ENCODE measurements at regions not wholly inside any gene's neighbourhood (a gene's known extent, or its start where the extent isn't known, plus 50 kb on each side); places are given as distances from the start of the nearest gene placed in this dataset.

DNA sequence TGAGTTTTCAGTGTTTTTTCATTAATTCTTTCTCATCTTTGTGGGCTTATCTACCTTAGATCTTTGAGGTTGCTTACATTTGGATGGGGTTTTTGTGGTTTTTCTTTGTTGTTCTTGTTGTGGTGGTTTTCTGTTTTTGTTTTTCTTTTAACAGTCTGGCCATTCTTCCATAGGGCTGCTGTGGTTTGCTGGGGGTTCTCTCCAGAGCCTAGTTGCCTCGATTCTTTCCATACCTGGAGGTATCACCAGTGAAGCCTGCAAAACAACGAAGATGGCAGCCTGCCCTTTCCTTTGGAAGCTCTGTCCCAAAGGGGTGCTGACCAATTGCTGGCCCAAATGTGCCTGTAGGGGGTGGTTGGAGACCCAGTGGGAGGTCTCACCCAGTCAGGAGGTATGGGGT lies 168.6 kb upstream of the CLNK start (continued):
- TF ChIP-seq, protein P1, sequence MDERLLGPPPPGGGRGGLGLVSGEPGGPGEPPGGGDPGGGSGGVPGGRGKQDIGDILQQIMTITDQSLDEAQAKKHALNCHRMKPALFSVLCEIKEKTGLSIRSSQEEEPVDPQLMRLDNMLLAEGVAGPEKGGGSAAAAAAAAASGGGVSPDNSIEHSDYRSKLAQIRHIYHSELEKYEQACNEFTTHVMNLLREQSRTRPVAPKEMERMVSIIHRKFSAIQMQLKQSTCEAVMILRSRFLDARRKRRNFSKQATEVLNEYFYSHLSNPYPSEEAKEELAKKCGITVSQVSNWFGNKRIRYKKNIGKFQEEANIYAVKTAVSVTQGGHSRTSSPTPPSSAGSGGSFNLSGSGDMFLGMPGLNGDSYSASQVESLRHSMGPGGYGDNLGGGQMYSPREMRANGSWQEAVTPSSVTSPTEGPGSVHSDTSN (CRISPR knock-in tag; IDR thresholded peaks at IDR 0.05; ENCODE audit: low read depth): no peak
- TF ChIP-seq, protein P1 (tag; conservative IDR thresholded peaks at IDR 0.05; ENCODE audit: low read depth): no peak
- no peak for TF ChIP-seq TSC22D4 (tag; IDR thresholded peaks at IDR 0.05)
- TF ChIP-seq KLF10 (CRISPR knock-in tag; IDR thresholded peaks at IDR 0.05): no peak
- TF ChIP-seq RFX7 (CRISPR knock-in tag; IDR thresholded peaks at IDR 0.05): no peak
- TF ChIP-seq, protein P2, sequence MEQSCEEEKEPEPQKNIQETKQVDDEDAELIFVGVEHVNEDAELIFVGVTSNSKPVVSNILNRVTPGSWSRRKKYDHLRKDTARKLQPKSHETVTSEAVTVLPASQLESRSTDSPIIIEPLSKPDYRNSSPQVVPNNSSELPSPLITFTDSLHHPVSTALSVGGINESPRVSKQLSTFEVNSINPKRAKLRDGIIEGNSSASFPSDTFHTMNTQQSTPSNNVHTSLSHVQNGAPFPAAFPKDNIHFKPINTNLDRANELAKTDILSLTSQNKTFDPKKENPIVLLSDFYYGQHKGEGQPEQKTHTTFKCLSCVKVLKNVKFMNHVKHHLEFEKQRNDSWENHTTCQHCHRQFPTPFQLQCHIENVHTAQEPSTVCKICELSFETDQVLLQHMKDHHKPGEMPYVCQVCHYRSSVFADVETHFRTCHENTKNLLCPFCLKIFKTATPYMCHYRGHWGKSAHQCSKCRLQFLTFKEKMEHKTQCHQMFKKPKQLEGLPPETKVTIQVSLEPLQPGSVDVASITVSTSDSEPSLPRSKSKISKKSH (CRISPR knock-in tag; IDR thresholded peaks at IDR 0.05): no peak

DNA sequence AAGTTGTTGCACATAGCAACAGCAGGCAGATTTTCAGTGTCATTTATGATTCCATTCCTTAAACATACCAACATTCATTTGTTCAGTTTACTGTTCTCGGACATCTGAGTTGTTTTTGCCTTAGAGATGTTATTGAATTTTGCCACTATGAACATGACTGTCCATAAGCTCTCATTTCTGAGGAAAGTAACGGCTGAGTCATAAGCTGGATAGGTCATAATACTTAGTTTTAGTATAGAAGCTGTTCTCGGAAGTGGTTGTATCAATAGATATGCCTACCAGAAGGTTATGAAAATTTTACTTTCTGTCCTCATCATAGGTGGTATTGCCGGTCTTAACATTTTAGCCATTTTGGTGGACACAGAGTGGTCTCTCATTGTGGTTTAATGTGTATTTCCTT lies 157.1 kb upstream of the CLNK start:
- Histone ChIP-seq H3K4me3 (no peak overlapping the region), H3K4me2 (ENCODE audit: insufficient read depth, low read length) (no peak overlapping the region), H4K20me1 (replicated peaks; ENCODE audit: control insufficient read depth, insufficient read depth, low read length) (no peaks in the 10 kb centered on the region), H3K27me3 (ENCODE audit: control insufficient read depth in 2 of 2, insufficient read depth in 2 of 2, low read length in 2 of 2) (no peaks in the 10 kb centered on the region), H2AFZ (ENCODE audit: low read depth, low read length) (no peak overlapping the region), H3K79me2 (ENCODE audit: control insufficient read depth, insufficient read depth, low read length) (no peaks in the 10 kb centered on the region), H3K9me1 (ENCODE audit: control insufficient read depth, insufficient read depth, low read length) (no peaks in the 10 kb centered on the region), H3K36me3 (ENCODE audit: control insufficient read depth, insufficient read depth, low read length) (no peaks in the 10 kb centered on the region), H3K27ac (ENCODE audit: extremely low read depth, low read depth, low read length) (no peak overlapping the region), H3K4me1 (replicated peaks in 1 of 2; ENCODE audit: control insufficient read depth in 2 of 2, insufficient read depth in 2 of 2, low read length in 2 of 2) (no peaks in the 10 kb centered on the region), H3K9ac (ENCODE audit: insufficient read depth in 1 of 2, low read depth in 2 of 2, low read length in 2 of 2) (no peak overlapping the region), H3K9me3 (replicated peaks; ENCODE audit: control insufficient read depth, insufficient read depth, low read depth, low read length) (no peaks in the 10 kb centered on the region)
- in situ Hi-C loops (cut with MboI) (no loop called here), intact Hi-C loops (cut with micrococcal nuclease) (no loop called here)
- FAIRE-seq (no peak), ATAC-seq (no peak), DNase-seq (ENCODE audit: extremely low read depth in 1 of 4, low spot score in 3 of 4) (no peak)
- CTCF ChIA-PET (ENCODE audit: low intra/inter-chr PET ratio): no interaction called here
- no TSS peak for BruUV-seq (replicated peaks)
- POLR2A ChIA-PET: no interaction called here
- WGBS (ENCODE audit: insufficient coverage, low coverage, missing lambda C conversion rate): 3% methylated on average over 4 of the region's 4 CpGs
- TF ChIP-seq RUNX1 (IDR thresholded peaks at IDR 0.05; ENCODE audit: low read depth) (no peak), CBX1 (IDR thresholded peaks at IDR 0.05; ENCODE audit: low read depth) (no peak), CBX3 (IDR thresholded peaks at IDR 0.05; ENCODE audit: borderline replicate concordance in 1 of 2, low read length in 2 of 2) (no peak), EP300 (IDR thresholded peaks at IDR 0.05; ENCODE audit: low read length) (no peak), ZNF384 (IDR thresholded peaks at IDR 0.05; ENCODE audit: low read depth, low read length) (no peak), NFIC (IDR thresholded peaks at IDR 0.05) (no peak), SIX5 (IDR thresholded peaks at IDR 0.05; ENCODE audit: borderline replicate concordance in 1 of 2, insufficient read depth in 1 of 2, low read depth in 1 of 2, low read length in 2 of 2) (no peak), HOXB6 (CRISPR knock-in tag; IDR thresholded peaks at IDR 0.05; ENCODE audit: borderline replicate concordance) (no peak)
- TF ChIP-seq, protein P3, sequence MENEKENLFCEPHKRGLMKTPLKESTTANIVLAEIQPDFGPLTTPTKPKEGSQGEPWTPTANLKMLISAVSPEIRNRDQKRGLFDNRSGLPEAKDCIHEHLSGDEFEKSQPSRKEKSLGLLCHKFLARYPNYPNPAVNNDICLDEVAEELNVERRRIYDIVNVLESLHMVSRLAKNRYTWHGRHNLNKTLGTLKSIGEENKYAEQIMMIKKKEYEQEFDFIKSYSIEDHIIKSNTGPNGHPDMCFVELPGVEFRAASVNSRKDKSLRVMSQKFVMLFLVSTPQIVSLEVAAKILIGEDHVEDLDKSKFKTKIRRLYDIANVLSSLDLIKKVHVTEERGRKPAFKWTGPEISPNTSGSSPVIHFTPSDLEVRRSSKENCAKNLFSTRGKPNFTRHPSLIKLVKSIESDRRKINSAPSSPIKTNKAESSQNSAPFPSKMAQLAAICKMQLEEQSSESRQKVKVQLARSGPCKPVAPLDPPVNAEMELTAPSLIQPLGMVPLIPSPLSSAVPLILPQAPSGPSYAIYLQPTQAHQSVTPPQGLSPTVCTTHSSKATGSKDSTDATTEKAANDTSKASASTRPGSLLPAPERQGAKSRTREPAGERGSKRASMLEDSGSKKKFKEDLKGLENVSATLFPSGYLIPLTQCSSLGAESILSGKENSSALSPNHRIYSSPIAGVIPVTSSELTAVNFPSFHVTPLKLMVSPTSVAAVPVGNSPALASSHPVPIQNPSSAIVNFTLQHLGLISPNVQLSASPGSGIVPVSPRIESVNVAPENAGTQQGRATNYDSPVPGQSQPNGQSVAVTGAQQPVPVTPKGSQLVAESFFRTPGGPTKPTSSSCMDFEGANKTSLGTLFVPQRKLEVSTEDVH (IDR thresholded peaks at IDR 0.05; ENCODE audit: low read depth, partially characterized antibody): no peak
